Osteoblast (primary cell): ENCODE measurements at regions not wholly inside any gene's neighbourhood (a gene's known extent, or its start where the extent isn't known, plus 50 kb on each side); places are given as distances from the start of the nearest gene placed in this dataset.

ENCODE experiments used
- DNase-seq: peaks from one replicate; pipeline ENCODE4 v3.0.0; 2011; ENCODE audit warnings: low spot score, mixed read lengths; ENCODE audit not compliant: insufficient read length; ENCODE audit errors: missing footprints
- H2AFZ ChIP-seq: 2 replicates; pipeline ENCODE4 v1.6.0; 2011; ENCODE audit warnings: mild to moderate bottlenecking, low read length
- H3K27ac ChIP-seq: 2 replicates; pipeline ENCODE4 v1.5.1; 2011; ENCODE audit warnings: mild to moderate bottlenecking, low read depth, low read length, moderate library complexity
- H3K27me3 ChIP-seq: 2 replicates; pipeline ENCODE4 v1.6.0; 2012; ENCODE audit warnings: mild to moderate bottlenecking, control low read depth, inconsistent platforms, low read length, moderate library complexity; ENCODE audit not compliant: insufficient read depth
- H3K36me3 ChIP-seq: 2 replicates; pipeline ENCODE4 v1.5.1; 2011; ENCODE audit warnings: mild to moderate bottlenecking, low read length, control low read depth, moderate library complexity; ENCODE audit not compliant: insufficient read depth
- H3K4me1 ChIP-seq: 2 replicates; pipeline ENCODE4 v1.5.1; 2011; ENCODE audit warnings: mild to moderate bottlenecking, low read length, control low read depth, moderate library complexity; ENCODE audit not compliant: insufficient read depth
- H3K4me2 ChIP-seq: 2 replicates; pipeline ENCODE4 v1.6.0; 2011; ENCODE audit warnings: mild to moderate bottlenecking, low read length; ENCODE audit not compliant: insufficient read depth
- H3K4me3 ChIP-seq: fragments of 200-600 bp; sonication (generic); 3 replicates; pipeline ENCODE4 v1.5.1; 2012; ENCODE audit warnings: mild to moderate bottlenecking, low read length, inconsistent platforms; ENCODE audit not compliant: insufficient read depth
- H3K79me2 ChIP-seq: 2 replicates; pipeline ENCODE4 v1.6.0; 2012; ENCODE audit warnings: mild to moderate bottlenecking, low read length, control low read depth, inconsistent platforms; ENCODE audit not compliant: insufficient read depth
- H3K9me3 ChIP-seq: 2 replicates; pipeline ENCODE4 v1.5.1; 2011; ENCODE audit warnings: low read depth, low read length, control low read depth
- H4K20me1 ChIP-seq: 2 replicates; pipeline ENCODE4 v1.6.0; 2012; ENCODE audit warnings: mild to moderate bottlenecking, low read length, control low read depth; ENCODE audit not compliant: insufficient read depth
- CTCF ChIP-seq: IDR thresholded peaks from 2 replicates; pipeline ENCODE4 v1.5.1; 2011; ENCODE audit warnings: mild to moderate bottlenecking, low read depth, low read length, moderate library complexity; ENCODE audit errors: extremely low read depth

GRCh38 chr3:146827836-146828235 is 222.7 kb upstream of the PLSCR5 start:
- no peak for DNase-seq
- Histone ChIP-seq H3K4me2 (no peak overlapping the region), H3K27ac (no peak overlapping the region), H4K20me1 (no peaks in the 10 kb centered on the region), H3K27me3 (no peaks in the 10 kb centered on the region), H3K36me3 (no peaks in the 10 kb centered on the region), H3K9me3 (no peaks in the 10 kb centered on the region), H3K4me1 (no peaks in the 10 kb centered on the region), H3K79me2 (no peaks in the 10 kb centered on the region), H2AFZ (no peak overlapping the region), H3K4me3 (no peak overlapping the region)
- TF ChIP-seq CTCF = no peak

DNA sequence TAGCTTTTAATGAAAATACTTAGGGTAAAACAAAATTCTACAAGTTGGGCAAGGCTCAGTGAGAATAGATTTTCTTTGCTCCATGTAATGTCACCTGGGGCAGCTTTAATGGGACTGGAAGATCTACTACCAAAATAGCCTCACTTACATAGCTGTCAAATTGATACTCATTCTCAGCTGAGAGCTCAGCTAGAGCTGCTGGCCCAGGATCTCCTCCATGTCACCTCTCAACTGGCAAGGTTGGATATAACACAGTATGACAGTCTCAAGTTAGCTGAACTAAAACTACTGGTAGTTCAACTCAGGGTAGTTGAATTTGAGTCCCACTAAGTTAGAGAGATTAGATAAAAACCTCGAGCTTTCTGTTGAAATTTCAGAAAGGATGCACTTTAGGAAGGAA is 218.5 kb upstream of the PLSCR5 start:
- Histone ChIP-seq H2AFZ (no peak overlapping the region), H3K79me2 (no peaks in the 10 kb centered on the region), H3K27ac (no peak overlapping the region), H4K20me1 (no peaks in the 10 kb centered on the region), H3K36me3 (no peaks in the 10 kb centered on the region), H3K9me3 (no peaks in the 10 kb centered on the region), H3K4me2 (no peak overlapping the region), H3K4me3 (no peak overlapping the region), H3K27me3 (no peaks in the 10 kb centered on the region), H3K4me1 (no peaks in the 10 kb centered on the region)
- no peak for DNase-seq
- no peak for TF ChIP-seq CTCF

DNA sequence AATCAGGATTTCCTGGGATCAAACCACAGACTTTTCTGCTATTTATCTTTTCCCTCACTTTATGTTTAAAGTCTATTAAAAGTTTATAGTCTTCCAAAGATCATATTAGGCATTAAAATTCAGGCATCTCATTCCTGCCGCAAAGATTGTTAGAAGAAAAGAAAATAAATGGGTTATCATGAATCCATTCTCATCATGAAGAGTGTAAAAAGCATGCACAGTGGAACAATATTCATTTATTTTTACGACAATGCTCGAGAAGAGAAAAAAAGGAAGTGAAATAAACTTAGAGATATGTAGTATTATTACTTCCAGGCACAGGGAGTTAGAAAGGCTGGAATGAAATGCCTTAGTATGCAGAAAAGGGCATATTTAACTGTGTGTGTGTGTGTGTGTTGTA is 213.7 kb upstream of the PLSCR5 start:
- Histone ChIP-seq H3K4me1 (peaks cover 10% of the 10 kb centered on the region), H3K4me2 (no peak overlapping the region)
- no peak for DNase-seq

DNA sequence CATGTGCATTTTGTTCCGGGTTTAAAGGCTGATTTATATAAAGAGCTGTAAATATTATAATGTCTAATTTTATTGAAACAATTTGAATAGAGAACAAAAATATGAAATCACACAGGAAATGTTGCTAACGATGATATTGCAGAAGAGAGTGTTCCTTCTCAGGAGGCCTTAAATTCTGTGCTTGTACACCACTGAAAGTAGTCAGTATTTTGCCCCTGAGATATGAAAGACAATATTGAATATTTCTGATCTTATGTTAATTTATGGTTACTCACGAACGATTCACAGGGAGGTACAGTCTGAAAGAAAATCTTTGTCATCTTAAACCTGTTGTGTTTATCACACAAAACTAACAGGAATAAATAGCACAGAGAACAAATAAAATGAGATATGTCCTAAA is 213.2 kb upstream of the PLSCR5 start:
- H3K9me3 ChIP-seq = no peaks in the 10 kb centered on the region
- H3K4me1 ChIP-seq = peaks cover 10% of the 10 kb centered on the region
- no peak for DNase-seq
- no peak for TF ChIP-seq CTCF
- H4K20me1 ChIP-seq = no peaks in the 10 kb centered on the region
- no peaks in the 10 kb centered on the region for H3K36me3 ChIP-seq
- no peak overlapping the region for H3K27ac ChIP-seq
- no peak overlapping the region for H3K4me3 ChIP-seq
- H2AFZ ChIP-seq = no peak overlapping the region
- no peaks in the 10 kb centered on the region for H3K27me3 ChIP-seq
- H3K79me2 ChIP-seq = no peaks in the 10 kb centered on the region
- H3K4me2 ChIP-seq = no peak overlapping the region

More for the DNA sequence above, 213.7 kb upstream of the PLSCR5 start:
- H2AFZ ChIP-seq = no peak overlapping the region
- H3K36me3 ChIP-seq = no peaks in the 10 kb centered on the region
- no peaks in the 10 kb centered on the region for H3K79me2 ChIP-seq
- no peak overlapping the region for H3K27ac ChIP-seq
- no peaks in the 10 kb centered on the region for H3K9me3 ChIP-seq
- TF ChIP-seq CTCF = no peak
- H3K27me3 ChIP-seq = no peaks in the 10 kb centered on the region
- H4K20me1 ChIP-seq = no peaks in the 10 kb centered on the region
- H3K4me3 ChIP-seq = no peak overlapping the region
